GM23338 (cell line): ENCODE measurements at regions not wholly inside any gene's neighbourhood (a gene's known extent, or its start where the extent isn't known, plus 50 kb on each side); places are given as distances from the start of the nearest gene placed in this dataset.

ENCODE experiments used
- ATAC-seq: fragments of 200-7000 bp; cut with Tn5 transposase; 3 replicates; pipeline ENCODE4 v1.9.1; 2020
- DNase-seq: peaks from one replicate; pipeline ENCODE4 v3.0.0-alpha.2; 2015; ENCODE audit warnings: low spot score
- H2AFZ ChIP-seq: fragments of 200-600 bp; sonication (generic); 2 replicates; pipeline ENCODE4 v1.8.0; 2016; ENCODE audit warnings: antibody characterized with exemption, mild to moderate bottlenecking, moderate library complexity
- H3F3A ChIP-seq: fragments of 200-600 bp; sonication (generic); replicated peaks from 2 replicates; pipeline ENCODE4 v1.8.0; 2017; ENCODE audit warnings: antibody characterized with exemption, mixed run types, low read depth
- H3K27ac ChIP-seq: fragments of 200-600 bp; sonication (generic); 2 replicates; pipeline ENCODE4 v1.6.1; 2016; ENCODE audit warnings: low read depth
- H3K27me3 ChIP-seq: fragments of 200-600 bp; sonication (generic); 2 replicates; pipeline ENCODE4 v1.8.0; 2016; ENCODE audit warnings: mild to moderate bottlenecking, mixed run types, moderate library complexity; ENCODE audit not compliant: insufficient read depth
- H3K36me3 ChIP-seq: fragments of 200-600 bp; sonication (generic); 2 replicates; pipeline ENCODE4 v1.8.0; 2016; ENCODE audit warnings: mild to moderate bottlenecking; ENCODE audit not compliant: insufficient read depth
- H3K4me1 ChIP-seq: fragments of 200-600 bp; sonication (generic); 2 replicates; pipeline ENCODE4 v1.8.0; 2016; ENCODE audit warnings: mild to moderate bottlenecking, moderate library complexity; ENCODE audit not compliant: insufficient read depth
- H3K4me2 ChIP-seq: fragments of 200-600 bp; sonication (generic); 2 replicates; pipeline ENCODE4 v1.7.1; 2017; ENCODE audit warnings: mixed run types
- H3K4me3 ChIP-seq: fragments of 200-600 bp; sonication (generic); 2 replicates; pipeline ENCODE4 v1.6.1; 2016; ENCODE audit warnings: mixed run types
- H3K79me2 ChIP-seq: fragments of 200-600 bp; sonication (generic); replicated peaks from 2 replicates; pipeline ENCODE4 v1.8.0; 2017; ENCODE audit warnings: mild to moderate bottlenecking; ENCODE audit not compliant: insufficient read depth
- H3K9me2 ChIP-seq: fragments of 200-600 bp; sonication (generic); 2 replicates; pipeline ENCODE4 v1.8.0; 2017; ENCODE audit not compliant: insufficient read depth
- H4K20me1 ChIP-seq: fragments of 200-600 bp; sonication (generic); replicated peaks from 2 replicates; pipeline ENCODE4 v1.8.0; 2017; ENCODE audit warnings: mild to moderate bottlenecking; ENCODE audit not compliant: insufficient read depth
- H3K27ac Mint-ChIP-seq: 2 replicates; pipeline ENCODE4 v1.8.0; 2020; ENCODE audit warnings: inconsistent platforms, mild to moderate bottlenecking, moderate library complexity, mixed read lengths
- H3K27me3 Mint-ChIP-seq: 3 replicates; pipeline ENCODE4 v1.8.0; 2022; ENCODE audit warnings: low read depth, mild to moderate bottlenecking, moderate library complexity, mixed read lengths, inconsistent platforms; ENCODE audit not compliant: insufficient read depth, poor library complexity
- H3K36me3 Mint-ChIP-seq: 3 replicates; pipeline ENCODE4 v1.8.0; 2021; ENCODE audit warnings: low read depth, mild to moderate bottlenecking, inconsistent platforms, moderate library complexity, mixed read lengths
- H3K4me1 Mint-ChIP-seq: 3 replicates; pipeline ENCODE4 v1.8.0; 2020; ENCODE audit warnings: mild to moderate bottlenecking, inconsistent platforms, mixed read lengths
- H3K4me3 Mint-ChIP-seq: 3 replicates; pipeline ENCODE4 v1.8.0; 2021; ENCODE audit warnings: moderate library complexity, mild to moderate bottlenecking, inconsistent platforms, mixed read lengths
- H3K9me3 Mint-ChIP-seq: 3 replicates; pipeline ENCODE4 v1.8.0; 2020; ENCODE audit warnings: moderate library complexity, mild to moderate bottlenecking, inconsistent platforms, mixed read lengths
- CREB1 ChIP-seq: fragments of 250-450 bp; sonication (Bioruptor Pico); IDR thresholded peaks from 2 replicates; pipeline ENCODE4 v1.5.0; 2020; ENCODE audit warnings: low read depth, mild to moderate bottlenecking, moderate library complexity
- ETS1 ChIP-seq: IDR thresholded peaks from 2 replicates; pipeline ENCODE4 v1.6.1; 2016; ENCODE audit warnings: antibody characterized with exemption
- EZH2 ChIP-seq: fragments of 200-600 bp; sonication (generic); IDR thresholded peaks from one replicate; pipeline ENCODE4 v1.8.0; 2017; ENCODE audit warnings: antibody characterized with exemption, mild to moderate bottlenecking, low read depth; ENCODE audit not compliant: unreplicated experiment
- EZH2phosphoT487 ChIP-seq: fragments of 200-600 bp; sonication (generic); IDR thresholded peaks from one replicate; pipeline ENCODE4 v1.8.1; 2018; ENCODE audit warnings: antibody characterized with exemption; ENCODE audit not compliant: unreplicated experiment
- JUNB ChIP-seq: IDR thresholded peaks from one replicate; pipeline ENCODE4 v1.6.1; 2016; ENCODE audit warnings: antibody characterized with exemption; ENCODE audit not compliant: unreplicated experiment
- NANOG ChIP-seq: IDR thresholded peaks from 2 replicates; pipeline ENCODE4 v1.6.1; 2016; ENCODE audit warnings: antibody characterized with exemption, borderline replicate concordance
- POLR2AphosphoS5 ChIP-seq: IDR thresholded peaks from 2 replicates; pipeline ENCODE4 v1.6.1; 2016; ENCODE audit warnings: antibody characterized with exemption, low read depth
- STAT1 ChIP-seq: IDR thresholded peaks from one replicate; pipeline ENCODE4 v1.6.1; 2016; ENCODE audit warnings: antibody characterized with exemption; ENCODE audit not compliant: unreplicated experiment
- ZNF114 ChIP-seq: fragments of 250-450 bp; sonication (Bioruptor Pico); IDR thresholded peaks from 2 replicates; pipeline ENCODE4 v1.5.0; 2020; ENCODE audit warnings: mild to moderate bottlenecking, moderate library complexity
- ZNF331 ChIP-seq: fragments of 250-450 bp; sonication (Bioruptor Pico); IDR thresholded peaks from 2 replicates; pipeline ENCODE4 v1.5.0; 2020; ENCODE audit warnings: low read depth, mild to moderate bottlenecking, moderate library complexity
- TF ChIP-seq, protein P1 (sequence below): IDR thresholded peaks from one replicate; pipeline ENCODE4 v1.6.1; 2018; ENCODE audit warnings: antibody characterized with exemption; ENCODE audit not compliant: unreplicated experiment
- TF ChIP-seq, protein P2 (sequence below), 2 experiments: fragments of 200-600 bp in 1 of 2; sonication (generic) in 1 of 2; conservative IDR thresholded peaks; 2 replicates each; pipeline versions ENCODE4 v1.5.1 to v1.6.1; 2016 to 2017; ENCODE audit warnings: antibody characterized with exemption in 2 of 2, low read depth in 2 of 2, mild to moderate bottlenecking in 2 of 2, moderate library complexity in 1 of 2
- TF ChIP-seq, protein P3 (sequence below): fragments of 250-450 bp; sonication (Bioruptor Pico); IDR thresholded peaks from 2 replicates; pipeline ENCODE4 v1.5.0; 2020; ENCODE audit warnings: mild to moderate bottlenecking, moderate library complexity

- no peak for DNase-seq
Measured at GRCh38 chr5:106637275-106637674, 1033.5 kb downstream of the EFNA5 start.

More at GRCh38 chr5:106637275-106637674, 1033.5 kb downstream of the EFNA5 start:
- Histone ChIP-seq H3K4me1 (no peaks in the 10 kb centered on the region), H3F3A (no peaks in the 10 kb centered on the region), H3K27ac (no peak overlapping the region), H3K79me2 (no peaks in the 10 kb centered on the region), H3K4me2 (no peak overlapping the region), H2AFZ (no peak overlapping the region), H3K36me3 (no peaks in the 10 kb centered on the region), H3K27me3 (no peaks in the 10 kb centered on the region), H3K4me3 (no peak overlapping the region), H3K9me2 (no peaks in the 10 kb centered on the region), H4K20me1 (no peaks in the 10 kb centered on the region)
- Mint-ChIP-seq H3K4me3 (no peak overlapping the region), H3K36me3 (no peaks in the 10 kb centered on the region), H3K4me1 (no peaks in the 10 kb centered on the region), H3K9me3 (0 out of 3 replicates have a peak, but pooled peaks cover 2% of the 10 kb centered on the region), H3K27me3 (no peaks in the 10 kb centered on the region), H3K27ac (no peak overlapping the region)
- no peak for TF ChIP-seq NANOG
- no peak for TF ChIP-seq EZH2
- TF ChIP-seq, protein P1, sequence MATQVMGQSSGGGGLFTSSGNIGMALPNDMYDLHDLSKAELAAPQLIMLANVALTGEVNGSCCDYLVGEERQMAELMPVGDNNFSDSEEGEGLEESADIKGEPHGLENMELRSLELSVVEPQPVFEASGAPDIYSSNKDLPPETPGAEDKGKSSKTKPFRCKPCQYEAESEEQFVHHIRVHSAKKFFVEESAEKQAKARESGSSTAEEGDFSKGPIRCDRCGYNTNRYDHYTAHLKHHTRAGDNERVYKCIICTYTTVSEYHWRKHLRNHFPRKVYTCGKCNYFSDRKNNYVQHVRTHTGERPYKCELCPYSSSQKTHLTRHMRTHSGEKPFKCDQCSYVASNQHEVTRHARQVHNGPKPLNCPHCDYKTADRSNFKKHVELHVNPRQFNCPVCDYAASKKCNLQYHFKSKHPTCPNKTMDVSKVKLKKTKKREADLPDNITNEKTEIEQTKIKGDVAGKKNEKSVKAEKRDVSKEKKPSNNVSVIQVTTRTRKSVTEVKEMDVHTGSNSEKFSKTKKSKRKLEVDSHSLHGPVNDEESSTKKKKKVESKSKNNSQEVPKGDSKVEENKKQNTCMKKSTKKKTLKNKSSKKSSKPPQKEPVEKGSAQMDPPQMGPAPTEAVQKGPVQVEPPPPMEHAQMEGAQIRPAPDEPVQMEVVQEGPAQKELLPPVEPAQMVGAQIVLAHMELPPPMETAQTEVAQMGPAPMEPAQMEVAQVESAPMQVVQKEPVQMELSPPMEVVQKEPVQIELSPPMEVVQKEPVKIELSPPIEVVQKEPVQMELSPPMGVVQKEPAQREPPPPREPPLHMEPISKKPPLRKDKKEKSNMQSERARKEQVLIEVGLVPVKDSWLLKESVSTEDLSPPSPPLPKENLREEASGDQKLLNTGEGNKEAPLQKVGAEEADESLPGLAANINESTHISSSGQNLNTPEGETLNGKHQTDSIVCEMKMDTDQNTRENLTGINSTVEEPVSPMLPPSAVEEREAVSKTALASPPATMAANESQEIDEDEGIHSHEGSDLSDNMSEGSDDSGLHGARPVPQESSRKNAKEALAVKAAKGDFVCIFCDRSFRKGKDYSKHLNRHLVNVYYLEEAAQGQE = no peak
- no peak for TF ChIP-seq STAT1
- TF ChIP-seq ETS1 = no peak
- TF ChIP-seq CREB1 = no peak
- TF ChIP-seq, protein P2, sequence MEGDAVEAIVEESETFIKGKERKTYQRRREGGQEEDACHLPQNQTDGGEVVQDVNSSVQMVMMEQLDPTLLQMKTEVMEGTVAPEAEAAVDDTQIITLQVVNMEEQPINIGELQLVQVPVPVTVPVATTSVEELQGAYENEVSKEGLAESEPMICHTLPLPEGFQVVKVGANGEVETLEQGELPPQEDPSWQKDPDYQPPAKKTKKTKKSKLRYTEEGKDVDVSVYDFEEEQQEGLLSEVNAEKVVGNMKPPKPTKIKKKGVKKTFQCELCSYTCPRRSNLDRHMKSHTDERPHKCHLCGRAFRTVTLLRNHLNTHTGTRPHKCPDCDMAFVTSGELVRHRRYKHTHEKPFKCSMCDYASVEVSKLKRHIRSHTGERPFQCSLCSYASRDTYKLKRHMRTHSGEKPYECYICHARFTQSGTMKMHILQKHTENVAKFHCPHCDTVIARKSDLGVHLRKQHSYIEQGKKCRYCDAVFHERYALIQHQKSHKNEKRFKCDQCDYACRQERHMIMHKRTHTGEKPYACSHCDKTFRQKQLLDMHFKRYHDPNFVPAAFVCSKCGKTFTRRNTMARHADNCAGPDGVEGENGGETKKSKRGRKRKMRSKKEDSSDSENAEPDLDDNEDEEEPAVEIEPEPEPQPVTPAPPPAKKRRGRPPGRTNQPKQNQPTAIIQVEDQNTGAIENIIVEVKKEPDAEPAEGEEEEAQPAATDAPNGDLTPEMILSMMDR (conservative IDR thresholded peaks at IDR 0.05; ENCODE audit: low read depth in 2 of 2) = no peak
- TF ChIP-seq ZNF114 (CRISPR knock-in tag) = no peak
- TF ChIP-seq, protein P3, sequence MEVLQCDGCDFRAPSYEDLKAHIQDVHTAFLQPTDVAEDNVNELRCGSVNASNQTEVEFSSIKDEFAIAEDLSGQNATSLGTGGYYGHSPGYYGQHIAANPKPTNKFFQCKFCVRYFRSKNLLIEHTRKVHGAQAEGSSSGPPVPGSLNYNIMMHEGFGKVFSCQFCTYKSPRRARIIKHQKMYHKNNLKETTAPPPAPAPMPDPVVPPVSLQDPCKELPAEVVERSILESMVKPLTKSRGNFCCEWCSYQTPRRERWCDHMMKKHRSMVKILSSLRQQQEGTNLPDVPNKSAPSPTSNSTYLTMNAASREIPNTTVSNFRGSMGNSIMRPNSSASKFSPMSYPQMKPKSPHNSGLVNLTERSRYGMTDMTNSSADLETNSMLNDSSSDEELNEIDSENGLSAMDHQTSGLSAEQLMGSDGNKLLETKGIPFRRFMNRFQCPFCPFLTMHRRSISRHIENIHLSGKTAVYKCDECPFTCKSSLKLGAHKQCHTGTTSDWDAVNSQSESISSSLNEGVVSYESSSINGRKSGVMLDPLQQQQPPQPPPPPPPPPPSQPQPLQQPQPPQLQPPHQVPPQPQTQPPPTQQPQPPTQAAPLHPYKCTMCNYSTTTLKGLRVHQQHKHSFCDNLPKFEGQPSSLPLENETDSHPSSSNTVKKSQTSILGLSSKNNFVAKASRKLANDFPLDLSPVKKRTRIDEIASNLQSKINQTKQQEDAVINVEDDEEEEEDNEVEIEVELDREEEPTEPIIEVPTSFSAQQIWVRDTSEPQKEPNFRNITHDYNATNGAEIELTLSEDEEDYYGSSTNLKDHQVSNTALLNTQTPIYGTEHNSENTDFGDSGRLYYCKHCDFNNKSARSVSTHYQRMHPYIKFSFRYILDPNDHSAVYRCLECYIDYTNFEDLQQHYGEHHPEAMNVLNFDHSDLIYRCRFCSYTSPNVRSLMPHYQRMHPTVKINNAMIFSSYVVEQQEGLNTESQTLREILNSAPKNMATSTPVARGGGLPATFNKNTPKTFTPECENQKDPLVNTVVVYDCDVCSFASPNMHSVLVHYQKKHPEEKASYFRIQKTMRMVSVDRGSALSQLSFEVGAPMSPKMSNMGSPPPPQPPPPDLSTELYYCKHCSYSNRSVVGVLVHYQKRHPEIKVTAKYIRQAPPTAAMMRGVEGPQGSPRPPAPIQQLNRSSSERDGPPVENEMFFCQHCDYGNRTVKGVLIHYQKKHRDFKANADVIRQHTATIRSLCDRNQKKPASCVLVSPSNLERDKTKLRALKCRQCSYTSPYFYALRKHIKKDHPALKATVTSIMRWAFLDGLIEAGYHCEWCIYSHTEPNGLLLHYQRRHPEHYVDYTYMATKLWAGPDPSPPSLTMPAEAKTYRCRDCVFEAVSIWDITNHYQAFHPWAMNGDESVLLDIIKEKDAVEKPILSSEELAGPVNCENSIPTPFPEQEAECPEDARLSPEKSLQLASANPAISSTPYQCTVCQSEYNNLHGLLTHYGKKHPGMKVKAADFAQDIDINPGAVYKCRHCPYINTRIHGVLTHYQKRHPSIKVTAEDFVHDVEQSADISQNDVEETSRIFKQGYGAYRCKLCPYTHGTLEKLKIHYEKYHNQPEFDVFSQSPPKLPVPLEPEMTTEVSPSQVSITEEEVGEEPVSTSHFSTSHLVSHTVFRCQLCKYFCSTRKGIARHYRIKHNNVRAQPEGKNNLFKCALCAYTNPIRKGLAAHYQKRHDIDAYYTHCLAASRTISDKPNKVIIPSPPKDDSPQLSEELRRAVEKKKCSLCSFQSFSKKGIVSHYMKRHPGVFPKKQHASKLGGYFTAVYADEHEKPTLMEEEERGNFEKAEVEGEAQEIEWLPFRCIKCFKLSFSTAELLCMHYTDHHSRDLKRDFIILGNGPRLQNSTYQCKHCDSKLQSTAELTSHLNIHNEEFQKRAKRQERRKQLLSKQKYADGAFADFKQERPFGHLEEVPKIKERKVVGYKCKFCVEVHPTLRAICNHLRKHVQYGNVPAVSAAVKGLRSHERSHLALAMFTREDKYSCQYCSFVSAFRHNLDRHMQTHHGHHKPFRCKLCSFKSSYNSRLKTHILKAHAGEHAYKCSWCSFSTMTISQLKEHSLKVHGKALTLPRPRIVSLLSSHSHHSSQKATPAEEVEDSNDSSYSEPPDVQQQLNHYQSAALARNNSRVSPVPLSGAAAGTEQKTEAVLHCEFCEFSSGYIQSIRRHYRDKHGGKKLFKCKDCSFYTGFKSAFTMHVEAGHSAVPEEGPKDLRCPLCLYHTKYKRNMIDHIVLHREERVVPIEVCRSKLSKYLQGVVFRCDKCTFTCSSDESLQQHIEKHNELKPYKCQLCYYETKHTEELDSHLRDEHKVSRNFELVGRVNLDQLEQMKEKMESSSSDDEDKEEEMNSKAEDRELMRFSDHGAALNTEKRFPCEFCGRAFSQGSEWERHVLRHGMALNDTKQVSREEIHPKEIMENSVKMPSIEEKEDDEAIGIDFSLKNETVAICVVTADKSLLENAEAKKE (CRISPR knock-in tag) = no peak
- TF ChIP-seq POLR2AphosphoS5 = no peak
- no peak for TF ChIP-seq ZNF331 (CRISPR knock-in tag)
- TF ChIP-seq JUNB = no peak
- TF ChIP-seq EZH2phosphoT487 = no peak
- no peak for ATAC-seq
